Tibial nerve (tissue), 4 donors: ENCODE measurements at regions not wholly inside any gene's neighbourhood (a gene's known extent, or its start where the extent isn't known, plus 50 kb on each side); places are given as distances from the start of the nearest gene placed in this dataset.

ENCODE experiments used
- EP300 ChIP-seq, 2 donors: sonication (generic); formaldehyde crosslinking; IDR thresholded peaks; one replicate each; pipeline ENCODE4 v1.6.1; 2017; ENCODE audit warnings: antibody characterized with exemption in 2 of 2, mild to moderate bottlenecking in 1 of 2
- POLR2A ChIP-seq, 2 donors: fragments of 450-650 bp; IDR thresholded peaks; one replicate each; pipeline ENCODE4 v1.6.1; 2017; ENCODE audit warnings: antibody characterized with exemption in 2 of 2, mild to moderate bottlenecking in 2 of 2, moderate library complexity in 2 of 2
- TF ChIP-seq, protein P1 (sequence below), 5 experiments: fragments of 200-600 bp in 3 of 5; fragments of 450-650 bp in 2 of 5; sonication (generic) in 3 of 5; IDR thresholded peaks; one replicate each; pipeline ENCODE4 v1.5.1; 2016 to 2019; ENCODE audit warnings: antibody characterized with exemption in 5 of 5, mild to moderate bottlenecking in 3 of 5, moderate library complexity in 2 of 5

- TF ChIP-seq, protein P1, sequence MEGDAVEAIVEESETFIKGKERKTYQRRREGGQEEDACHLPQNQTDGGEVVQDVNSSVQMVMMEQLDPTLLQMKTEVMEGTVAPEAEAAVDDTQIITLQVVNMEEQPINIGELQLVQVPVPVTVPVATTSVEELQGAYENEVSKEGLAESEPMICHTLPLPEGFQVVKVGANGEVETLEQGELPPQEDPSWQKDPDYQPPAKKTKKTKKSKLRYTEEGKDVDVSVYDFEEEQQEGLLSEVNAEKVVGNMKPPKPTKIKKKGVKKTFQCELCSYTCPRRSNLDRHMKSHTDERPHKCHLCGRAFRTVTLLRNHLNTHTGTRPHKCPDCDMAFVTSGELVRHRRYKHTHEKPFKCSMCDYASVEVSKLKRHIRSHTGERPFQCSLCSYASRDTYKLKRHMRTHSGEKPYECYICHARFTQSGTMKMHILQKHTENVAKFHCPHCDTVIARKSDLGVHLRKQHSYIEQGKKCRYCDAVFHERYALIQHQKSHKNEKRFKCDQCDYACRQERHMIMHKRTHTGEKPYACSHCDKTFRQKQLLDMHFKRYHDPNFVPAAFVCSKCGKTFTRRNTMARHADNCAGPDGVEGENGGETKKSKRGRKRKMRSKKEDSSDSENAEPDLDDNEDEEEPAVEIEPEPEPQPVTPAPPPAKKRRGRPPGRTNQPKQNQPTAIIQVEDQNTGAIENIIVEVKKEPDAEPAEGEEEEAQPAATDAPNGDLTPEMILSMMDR (IDR thresholded peaks at IDR 0.05), result no peak
- TF ChIP-seq POLR2A (IDR thresholded peaks at IDR 0.05) (no peak), EP300 (IDR thresholded peaks at IDR 0.05) (no peak)
Measured at GRCh38 chr12:114982760-114983159, 298.8 kb upstream of the TBX3 start.
